SK-N-SH (cell line): ENCODE measurements at regions not wholly inside any gene's neighbourhood (a gene's known extent, or its start where the extent isn't known, plus 50 kb on each side); places are given as distances from the start of the nearest gene placed in this dataset.

Experiments used
- CTCF ChIA-PET: fragments of 300-600, 350-600 bp; formaldehyde crosslinking; extraction: SDS; loops from one replicate; lab custom pipeline; 2021; lab: Yijun Ruan, JAX
- POLR2A ChIA-PET: fragments of 350-600 bp; sonication (Branson Sonifier 250); formaldehyde crosslinking; extraction: SDS; loops from one replicate; lab custom pipeline; 2020; ENCODE audit warnings: antibody characterized with exemption, inconsistent platforms; lab: Yijun Ruan, JAX
- DNase-seq: peaks from one replicate; pipeline ENCODE4 v3.0.0; 2012
- H2AFZ ChIP-seq: fragments of 200-600 bp; sonication (generic); 2 replicates; pipeline ENCODE4 v1.8.1; 2016; ENCODE audit warnings: antibody characterized with exemption, mild to moderate bottlenecking, low read depth
- H3F3A ChIP-seq: fragments of 200-600 bp; sonication (generic); replicated peaks from 2 replicates; pipeline ENCODE3; 2016; ENCODE audit warnings: antibody characterized with exemption, mild to moderate bottlenecking; ENCODE audit not compliant: insufficient read depth
- H3K27ac ChIP-seq, 2 experiments: fragments of 200-500 bp in 1 of 2; fragments of 200-600 bp in 1 of 2; sonication (Bioruptor generic) in 1 of 2; sonication (generic), shearing (Covaris generic) in 1 of 2; 2 replicates each; pipeline versions ENCODE4 v1.5.1 to v1.6.1; 2014 to 2016; ENCODE audit warnings: low read depth in 2 of 2, inconsistent platforms in 1 of 2, low read length in 1 of 2, mild to moderate bottlenecking in 1 of 2, mixed read lengths in 1 of 2
- H3K27me3 ChIP-seq: fragments of 200-600 bp; sonication (generic), shearing (Covaris generic); 2 replicates; pipeline ENCODE4 v1.6.1; 2016; ENCODE audit warnings: mixed run types; ENCODE audit not compliant: insufficient read depth
- H3K36me3 ChIP-seq, 2 experiments: fragments of 200-500 bp in 1 of 2; fragments of 200-600 bp in 1 of 2; sonication (Bioruptor generic) in 1 of 2; sonication (generic) in 1 of 2; replicated peaks in 1 of 2; 2 replicates each; pipeline versions ENCODE3 to v1.5.1; 2014 to 2016; ENCODE audit warnings: low read length in 1 of 2, mild to moderate bottlenecking in 1 of 2; ENCODE audit not compliant: insufficient read depth in 2 of 2, control insufficient read depth in 1 of 2
- H3K4me1 ChIP-seq, 2 experiments: fragments of 200-500 bp in 1 of 2; fragments of 200-600 bp in 1 of 2; sonication (Bioruptor generic) in 1 of 2; sonication (generic), shearing (Covaris generic) in 1 of 2; 2 replicates each; pipeline versions ENCODE4 v1.5.1 to v1.6.1; 2014 to 2016; ENCODE audit warnings: low read depth in 1 of 2, low read length in 1 of 2, mixed run types in 1 of 2; ENCODE audit not compliant: insufficient read depth in 2 of 2, control insufficient read depth in 1 of 2
- H3K4me2 ChIP-seq: fragments of 200-600 bp; sonication (generic), shearing (Covaris generic); 2 replicates; pipeline ENCODE4 v1.6.1; 2017; ENCODE audit warnings: mixed run types
- H3K4me3 ChIP-seq, 2 experiments: fragments of 200-500 bp in 1 of 2; fragments of 200-600 bp in 1 of 2; sonication (Bioruptor generic) in 1 of 2; sonication (generic), shearing (Covaris generic) in 1 of 2; 2 replicates each; pipeline versions ENCODE4 v1.5.1 to v1.8.1; 2014 to 2016; ENCODE audit warnings: low read depth in 2 of 2, inconsistent platforms in 1 of 2, low read length in 1 of 2, mild to moderate bottlenecking in 1 of 2, mixed read lengths in 1 of 2, moderate library complexity in 1 of 2
- H3K79me2 ChIP-seq: fragments of 200-600 bp; sonication (generic); 2 replicates; pipeline ENCODE4 v1.8.1; 2017; ENCODE audit warnings: mild to moderate bottlenecking; ENCODE audit not compliant: insufficient read depth
- H3K9ac ChIP-seq: fragments of 200-600 bp; sonication (generic); 2 replicates; pipeline ENCODE4 v1.6.1; 2017; ENCODE audit warnings: mixed run types
- H3K9me2 ChIP-seq: fragments of 200-600 bp; sonication (generic); 2 replicates; pipeline ENCODE4 v1.6.1; 2017; ENCODE audit warnings: mixed run types
- H3K9me3 ChIP-seq: fragments of 200-600 bp; sonication (generic); 2 replicates; pipeline ENCODE4 v1.6.1; 2017; ENCODE audit warnings: mixed run types, mild to moderate bottlenecking, moderate library complexity
- H4K20me1 ChIP-seq: fragments of 200-600 bp; sonication (generic); 2 replicates; pipeline ENCODE4 v1.6.1; 2017; ENCODE audit warnings: mild to moderate bottlenecking, mixed run types; ENCODE audit not compliant: insufficient read depth
- CHD2 ChIP-seq: fragments of 150-350 bp; IDR thresholded peaks from 2 replicates; pipeline ENCODE4 v1.6.1; 2018; ENCODE audit warnings: low read length; ENCODE audit not compliant: partially characterized antibody
- FOXJ3 ChIP-seq: sonication (generic); formaldehyde crosslinking; IDR thresholded peaks from 2 replicates; pipeline ENCODE4 v1.5.1; 2020; ENCODE audit warnings: mild to moderate bottlenecking, missing genetic modification reagents
- FOXM1 ChIP-seq: IDR thresholded peaks from 2 replicates; pipeline ENCODE4 v1.4.0; 2012; ENCODE audit warnings: low read depth, mild to moderate bottlenecking
- GABPA ChIP-seq: IDR thresholded peaks from 2 replicates; pipeline ENCODE4 v1.4.0; 2012; ENCODE audit warnings: low read depth, mild to moderate bottlenecking
- GATA2 ChIP-seq: sonication (generic); formaldehyde crosslinking; IDR thresholded peaks from 2 replicates; pipeline ENCODE4 v1.5.0; 2020; ENCODE audit warnings: mild to moderate bottlenecking, missing genetic modification reagents
- MEF2A ChIP-seq: IDR thresholded peaks from 2 replicates; pipeline ENCODE4 v1.4.0; 2012; ENCODE audit warnings: low read depth, borderline replicate concordance
- MXI1 ChIP-seq: IDR thresholded peaks from 2 replicates; pipeline ENCODE4 v1.6.1; 2012; ENCODE audit warnings: mild to moderate bottlenecking, low read depth, low read length, improper control_type of control experiment
- POLR2AphosphoS5 ChIP-seq: IDR thresholded peaks from 2 replicates; pipeline ENCODE4 v1.6.1; 2012; ENCODE audit warnings: low read depth, low read length
- RAD21 ChIP-seq: IDR thresholded peaks from 2 replicates; pipeline ENCODE4 v1.6.1; 2012; ENCODE audit warnings: mild to moderate bottlenecking, low read length
- RCOR1 ChIP-seq: fragments of 150-350 bp; IDR thresholded peaks from 2 replicates; pipeline ENCODE4 v1.6.1; 2017; ENCODE audit warnings: antibody characterized with exemption, low read length
- RFX5 ChIP-seq: IDR thresholded peaks from 2 replicates; pipeline ENCODE4 v1.6.1; 2012; ENCODE audit warnings: mild to moderate bottlenecking, improper control_type of control experiment, low read length
- SIN3A ChIP-seq: IDR thresholded peaks from 2 replicates; pipeline ENCODE4 v1.6.1; 2012; ENCODE audit warnings: low read depth, mild to moderate bottlenecking, low read length, moderate library complexity, borderline replicate concordance
- TCF12 ChIP-seq: IDR thresholded peaks from 2 replicates; pipeline ENCODE4 v1.4.0; 2012
- YY1 ChIP-seq: IDR thresholded peaks from 2 replicates; pipeline ENCODE4 v1.4.0; 2012; ENCODE audit warnings: low read depth, mild to moderate bottlenecking
- WGBS: methylation state at CpG from one replicate; pipeline ENCODE4 v1.1.6; 2017; ENCODE audit warnings: low lambda C conversion rate; 5-methylcytosine and 5-hydroxymethylcytosine counted together
- TF ChIP-seq, protein P1 (sequence below): fragments of 200-600 bp; sonication (generic); IDR thresholded peaks from 2 replicates; pipeline ENCODE4 v1.6.1; 2017; ENCODE audit warnings: antibody characterized with exemption, mild to moderate bottlenecking, moderate library complexity
- TF ChIP-seq, protein P2 (sequence below): IDR thresholded peaks from 2 replicates; pipeline ENCODE4 v1.4.0; 2012; ENCODE audit warnings: low read depth, borderline replicate concordance
- TF ChIP-seq, protein P3 (sequence below): IDR thresholded peaks from 2 replicates; pipeline ENCODE4 v1.4.0; 2012; ENCODE audit warnings: low read depth
- TF ChIP-seq, protein P4 (sequence below): IDR thresholded peaks from 2 replicates; pipeline ENCODE4 v1.4.0; 2012; ENCODE audit warnings: low read depth, borderline replicate concordance
- TF ChIP-seq, protein P5 (sequence below): IDR thresholded peaks from 2 replicates; pipeline ENCODE4 v1.6.1; 2012; ENCODE audit warnings: mild to moderate bottlenecking, low read depth, low read length, moderate library complexity
- TF ChIP-seq, protein P6 (sequence below): fragments of 150-350 bp; IDR thresholded peaks from 2 replicates; pipeline ENCODE4 v1.6.1; 2017; ENCODE audit warnings: antibody characterized with exemption, low read length, low read depth, borderline replicate concordance

DNA sequence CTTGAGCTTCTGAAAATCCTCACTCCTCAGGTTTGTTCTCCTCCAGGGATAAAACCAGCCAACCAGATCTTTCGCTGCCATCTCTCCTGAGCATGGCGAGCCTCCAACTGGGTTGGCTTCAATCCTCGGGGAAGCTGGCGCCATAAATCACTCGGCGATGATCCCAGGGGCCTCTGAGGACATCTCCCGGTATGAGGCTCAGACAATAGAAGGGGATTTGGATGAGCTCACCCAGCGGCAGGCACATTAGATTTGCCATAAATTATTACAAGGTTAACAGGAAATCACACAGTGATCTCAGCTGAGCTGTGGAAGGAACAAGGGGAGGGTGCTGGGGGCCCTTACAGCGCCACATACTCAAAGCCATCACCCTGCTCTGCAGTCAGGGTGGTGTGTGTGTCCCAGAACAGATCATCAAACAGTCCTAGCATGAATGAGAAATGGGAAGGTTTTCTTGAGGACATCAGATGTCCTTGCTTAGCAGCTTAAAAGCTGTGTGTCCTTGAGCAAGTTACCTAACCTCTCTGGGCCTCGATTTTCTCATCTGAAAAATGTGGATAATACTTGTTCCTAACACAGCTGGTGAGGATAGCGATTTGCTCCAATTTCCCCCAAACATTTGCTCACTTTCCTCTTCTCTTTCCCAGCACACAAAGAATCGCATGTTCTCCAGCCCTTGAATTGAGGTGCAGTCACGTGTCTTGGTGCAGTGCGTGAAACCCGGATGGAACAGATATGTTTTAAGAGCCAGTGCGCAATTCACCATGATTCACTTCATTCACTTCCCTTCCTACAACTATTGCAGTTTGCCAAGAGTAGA lies 142.8 kb downstream of the SCARB1 start (continued):
- TF ChIP-seq, protein P1, sequence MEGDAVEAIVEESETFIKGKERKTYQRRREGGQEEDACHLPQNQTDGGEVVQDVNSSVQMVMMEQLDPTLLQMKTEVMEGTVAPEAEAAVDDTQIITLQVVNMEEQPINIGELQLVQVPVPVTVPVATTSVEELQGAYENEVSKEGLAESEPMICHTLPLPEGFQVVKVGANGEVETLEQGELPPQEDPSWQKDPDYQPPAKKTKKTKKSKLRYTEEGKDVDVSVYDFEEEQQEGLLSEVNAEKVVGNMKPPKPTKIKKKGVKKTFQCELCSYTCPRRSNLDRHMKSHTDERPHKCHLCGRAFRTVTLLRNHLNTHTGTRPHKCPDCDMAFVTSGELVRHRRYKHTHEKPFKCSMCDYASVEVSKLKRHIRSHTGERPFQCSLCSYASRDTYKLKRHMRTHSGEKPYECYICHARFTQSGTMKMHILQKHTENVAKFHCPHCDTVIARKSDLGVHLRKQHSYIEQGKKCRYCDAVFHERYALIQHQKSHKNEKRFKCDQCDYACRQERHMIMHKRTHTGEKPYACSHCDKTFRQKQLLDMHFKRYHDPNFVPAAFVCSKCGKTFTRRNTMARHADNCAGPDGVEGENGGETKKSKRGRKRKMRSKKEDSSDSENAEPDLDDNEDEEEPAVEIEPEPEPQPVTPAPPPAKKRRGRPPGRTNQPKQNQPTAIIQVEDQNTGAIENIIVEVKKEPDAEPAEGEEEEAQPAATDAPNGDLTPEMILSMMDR: no peak
- TF ChIP-seq FOXM1: 0 out of 2 replicates have a peak, but pooled peaks have one; percentile 33
- peak; percentile 67 for TF ChIP-seq GATA2 (CRISPR knock-in tag)
- TF ChIP-seq, protein P2, sequence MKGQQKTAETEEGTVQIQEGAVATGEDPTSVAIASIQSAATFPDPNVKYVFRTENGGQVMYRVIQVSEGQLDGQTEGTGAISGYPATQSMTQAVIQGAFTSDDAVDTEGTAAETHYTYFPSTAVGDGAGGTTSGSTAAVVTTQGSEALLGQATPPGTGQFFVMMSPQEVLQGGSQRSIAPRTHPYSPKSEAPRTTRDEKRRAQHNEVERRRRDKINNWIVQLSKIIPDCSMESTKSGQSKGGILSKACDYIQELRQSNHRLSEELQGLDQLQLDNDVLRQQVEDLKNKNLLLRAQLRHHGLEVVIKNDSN: no peak
- TF ChIP-seq, protein P3, sequence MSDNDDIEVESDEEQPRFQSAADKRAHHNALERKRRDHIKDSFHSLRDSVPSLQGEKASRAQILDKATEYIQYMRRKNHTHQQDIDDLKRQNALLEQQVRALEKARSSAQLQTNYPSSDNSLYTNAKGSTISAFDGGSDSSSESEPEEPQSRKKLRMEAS: 0 out of 2 replicates have a peak, but pooled peaks have one; percentile 41
- 0 out of 2 replicates have a peak, but pooled peaks have one; percentile 11 for TF ChIP-seq MXI1
- TF ChIP-seq YY1: peak; percentile 17; the same call in 1 of the 2 replicates
- peak; percentile 32; the same call in 1 of the 2 replicates for TF ChIP-seq RAD21
- TF ChIP-seq MEF2A: no peak
- TF ChIP-seq POLR2AphosphoS5: peak; percentile 56; the same call in 1 of the 2 replicates
- TF ChIP-seq RFX5: no peak
- no peak for TF ChIP-seq GABPA
- peak; percentile 36 for TF ChIP-seq RCOR1

DNA sequence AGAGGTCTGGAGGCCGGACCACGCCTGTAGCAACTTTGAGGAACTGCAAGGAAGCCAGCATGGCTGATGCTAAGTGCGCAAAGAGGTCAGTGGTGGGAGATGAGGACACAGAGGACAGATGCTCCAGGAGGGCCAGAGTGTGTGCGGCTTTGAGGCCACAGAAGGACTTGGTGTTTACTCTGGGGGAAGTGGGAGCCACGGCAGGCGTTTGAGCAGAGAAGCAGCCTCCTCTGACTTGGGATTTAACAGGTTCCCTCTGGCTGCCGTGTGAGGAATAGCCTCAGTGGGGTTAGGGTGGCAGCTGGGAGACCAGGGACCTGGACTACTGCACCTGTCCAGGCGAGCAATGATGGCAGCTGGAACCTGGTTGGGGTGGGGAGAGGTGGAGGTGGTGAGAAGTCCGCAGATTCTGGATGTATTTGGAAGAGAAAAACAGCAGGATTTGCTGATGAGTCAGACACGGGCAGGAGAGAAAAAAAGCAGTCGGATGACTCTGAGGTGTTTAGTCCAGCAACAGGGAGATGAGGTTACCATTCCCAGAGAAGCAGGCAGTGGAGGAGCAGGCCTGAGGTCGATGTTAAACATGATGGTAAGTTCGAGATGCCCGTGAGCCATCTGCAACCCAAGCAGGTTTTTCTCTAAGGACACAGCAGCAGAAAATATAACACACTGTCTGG lies 143.5 kb downstream of the SCARB1 start:
- Histone ChIP-seq H3F3A (peaks cover 16% of the 10 kb centered on the region), H3K79me2 (no peaks in the 10 kb centered on the region), H3K27ac (peak overlapping the region; percentile 88 to 98), H4K20me1 (no peaks in the 10 kb centered on the region), H3K36me3 (no peaks in the 10 kb centered on the region), H3K9me3 (no peaks in the 10 kb centered on the region), H2AFZ (peak overlapping the region; percentile 52; the same call in 1 of the 2 replicates), H3K4me3 (peak overlapping the region in 1 of 2 experiments; percentile 7; a peak in 2 of 4 replicates), H3K4me1 (peaks cover 14 to 39% of the 10 kb centered on the region in 2 experiments; a peak in 3 of 4 replicates), H3K9me2 (no peaks in the 10 kb centered on the region), H3K27me3 (no peaks in the 10 kb centered on the region), H3K4me2 (peak overlapping the region; percentile 57), H3K9ac (peak overlapping the region; percentile 43)
- 48% methylated on average over 14 of the region's 14 CpGs for WGBS
- POLR2A ChIA-PET: interaction anchor here (1.1 to 1.6 kb wide), 2 partner anchors 38 to 176 kb away, joined by 4 read pairs; no protein-coding TSS in a partner anchor
- CTCF ChIA-PET: interaction anchor here (0.6 to 1.6 kb wide), 7 partner anchors 46 to 308 kb away, joined by 3 to 5 read pairs (median 3); no protein-coding TSS in a partner anchor
- no peak for DNase-seq
- TF ChIP-seq, protein P4, sequence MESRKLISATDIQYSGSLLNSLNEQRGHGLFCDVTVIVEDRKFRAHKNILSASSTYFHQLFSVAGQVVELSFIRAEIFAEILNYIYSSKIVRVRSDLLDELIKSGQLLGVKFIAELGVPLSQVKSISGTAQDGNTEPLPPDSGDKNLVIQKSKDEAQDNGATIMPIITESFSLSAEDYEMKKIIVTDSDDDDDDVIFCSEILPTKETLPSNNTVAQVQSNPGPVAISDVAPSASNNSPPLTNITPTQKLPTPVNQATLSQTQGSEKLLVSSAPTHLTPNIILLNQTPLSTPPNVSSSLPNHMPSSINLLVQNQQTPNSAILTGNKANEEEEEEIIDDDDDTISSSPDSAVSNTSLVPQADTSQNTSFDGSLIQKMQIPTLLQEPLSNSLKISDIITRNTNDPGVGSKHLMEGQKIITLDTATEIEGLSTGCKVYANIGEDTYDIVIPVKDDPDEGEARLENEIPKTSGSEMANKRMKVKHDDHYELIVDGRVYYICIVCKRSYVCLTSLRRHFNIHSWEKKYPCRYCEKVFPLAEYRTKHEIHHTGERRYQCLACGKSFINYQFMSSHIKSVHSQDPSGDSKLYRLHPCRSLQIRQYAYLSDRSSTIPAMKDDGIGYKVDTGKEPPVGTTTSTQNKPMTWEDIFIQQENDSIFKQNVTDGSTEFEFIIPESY: no peak
- TF ChIP-seq TCF12 (no peak), RFX5 (no peak), SIN3A (no peak), GABPA (no peak), FOXJ3 (CRISPR knock-in tag) (no peak), CHD2 (no peak)
- TF ChIP-seq, protein P5, sequence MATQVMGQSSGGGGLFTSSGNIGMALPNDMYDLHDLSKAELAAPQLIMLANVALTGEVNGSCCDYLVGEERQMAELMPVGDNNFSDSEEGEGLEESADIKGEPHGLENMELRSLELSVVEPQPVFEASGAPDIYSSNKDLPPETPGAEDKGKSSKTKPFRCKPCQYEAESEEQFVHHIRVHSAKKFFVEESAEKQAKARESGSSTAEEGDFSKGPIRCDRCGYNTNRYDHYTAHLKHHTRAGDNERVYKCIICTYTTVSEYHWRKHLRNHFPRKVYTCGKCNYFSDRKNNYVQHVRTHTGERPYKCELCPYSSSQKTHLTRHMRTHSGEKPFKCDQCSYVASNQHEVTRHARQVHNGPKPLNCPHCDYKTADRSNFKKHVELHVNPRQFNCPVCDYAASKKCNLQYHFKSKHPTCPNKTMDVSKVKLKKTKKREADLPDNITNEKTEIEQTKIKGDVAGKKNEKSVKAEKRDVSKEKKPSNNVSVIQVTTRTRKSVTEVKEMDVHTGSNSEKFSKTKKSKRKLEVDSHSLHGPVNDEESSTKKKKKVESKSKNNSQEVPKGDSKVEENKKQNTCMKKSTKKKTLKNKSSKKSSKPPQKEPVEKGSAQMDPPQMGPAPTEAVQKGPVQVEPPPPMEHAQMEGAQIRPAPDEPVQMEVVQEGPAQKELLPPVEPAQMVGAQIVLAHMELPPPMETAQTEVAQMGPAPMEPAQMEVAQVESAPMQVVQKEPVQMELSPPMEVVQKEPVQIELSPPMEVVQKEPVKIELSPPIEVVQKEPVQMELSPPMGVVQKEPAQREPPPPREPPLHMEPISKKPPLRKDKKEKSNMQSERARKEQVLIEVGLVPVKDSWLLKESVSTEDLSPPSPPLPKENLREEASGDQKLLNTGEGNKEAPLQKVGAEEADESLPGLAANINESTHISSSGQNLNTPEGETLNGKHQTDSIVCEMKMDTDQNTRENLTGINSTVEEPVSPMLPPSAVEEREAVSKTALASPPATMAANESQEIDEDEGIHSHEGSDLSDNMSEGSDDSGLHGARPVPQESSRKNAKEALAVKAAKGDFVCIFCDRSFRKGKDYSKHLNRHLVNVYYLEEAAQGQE: no peak
- TF ChIP-seq, protein P6, sequence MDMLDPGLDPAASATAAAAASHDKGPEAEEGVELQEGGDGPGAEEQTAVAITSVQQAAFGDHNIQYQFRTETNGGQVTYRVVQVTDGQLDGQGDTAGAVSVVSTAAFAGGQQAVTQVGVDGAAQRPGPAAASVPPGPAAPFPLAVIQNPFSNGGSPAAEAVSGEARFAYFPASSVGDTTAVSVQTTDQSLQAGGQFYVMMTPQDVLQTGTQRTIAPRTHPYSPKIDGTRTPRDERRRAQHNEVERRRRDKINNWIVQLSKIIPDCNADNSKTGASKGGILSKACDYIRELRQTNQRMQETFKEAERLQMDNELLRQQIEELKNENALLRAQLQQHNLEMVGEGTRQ: no peak
